Epithelial cell of proximal tubule (primary cell): ENCODE measurements at regions not wholly inside any gene's neighbourhood (a gene's known extent, or its start where the extent isn't known, plus 50 kb on each side); places are given as distances from the start of the nearest gene placed in this dataset.
A peak's percentile ranks its signal among the peaks of the same experiment; 100 is the strongest.

ENCODE experiments used
- DNase-seq: peaks from one replicate; pipeline ENCODE4 v3.0.0-alpha.2; 2011; ENCODE audit warnings: low read depth
- H3K4me3 ChIP-seq: 2 replicates; pipeline ENCODE4 v1.5.1; 2011; ENCODE audit warnings: low read depth, mild to moderate bottlenecking, low read length
- CTCF ChIP-seq: conservative IDR thresholded peaks from 2 replicates; pipeline ENCODE4 v1.5.1; 2012; ENCODE audit warnings: low read depth, mild to moderate bottlenecking, low read length

GRCh38 chr3:22045882-22046281, 294.9 kb upstream of the ZNF385D start:
- TF ChIP-seq CTCF: no peak
- no peak overlapping the region for H3K4me3 ChIP-seq
- no peak for DNase-seq

GRCh38 chr3:22063500-22063899, 312.5 kb upstream of the ZNF385D start:
- DNase-seq: no peak
- no peak overlapping the region for H3K4me3 ChIP-seq
- TF ChIP-seq CTCF: no peak

- TF ChIP-seq CTCF: no peak
- no peak overlapping the region for H3K4me3 ChIP-seq
- DNase-seq: no peak
Measured at GRCh38 chr3:22068619-22069018, 317.6 kb upstream of the ZNF385D start.

- no peak for DNase-seq
- TF ChIP-seq CTCF: no peak
- H3K4me3 ChIP-seq: no peak overlapping the region
Measured at GRCh38 chr3:22088204-22088603, 337.2 kb upstream of the ZNF385D start.

- DNase-seq: peak; percentile 59
- peak; percentile 61 for TF ChIP-seq CTCF
Measured at GRCh38 chr3:22089284-22089683, 338.3 kb upstream of the ZNF385D start.

GRCh38 chr3:22091329-22091728, 340.3 kb upstream of the ZNF385D start:
- no peak for DNase-seq
- no peak for TF ChIP-seq CTCF
- no peak overlapping the region for H3K4me3 ChIP-seq

More at GRCh38 chr3:22089284-22089683, 338.3 kb upstream of the ZNF385D start:
- H3K4me3 ChIP-seq: no peak overlapping the region

GRCh38 chr3:22098021-22098420, 347.0 kb upstream of the ZNF385D start:
- DNase-seq: no peak
- H3K4me3 ChIP-seq: no peak overlapping the region
- no peak for TF ChIP-seq CTCF
